ENCODE measurements at regions not wholly inside any gene's neighbourhood (a gene's known extent, or its start where the extent isn't known, plus 50 kb on each side); places are given as distances from the start of the nearest gene placed in this dataset.
A peak's percentile ranks its signal among the peaks of the same experiment; 100 is the strongest.

DNA sequence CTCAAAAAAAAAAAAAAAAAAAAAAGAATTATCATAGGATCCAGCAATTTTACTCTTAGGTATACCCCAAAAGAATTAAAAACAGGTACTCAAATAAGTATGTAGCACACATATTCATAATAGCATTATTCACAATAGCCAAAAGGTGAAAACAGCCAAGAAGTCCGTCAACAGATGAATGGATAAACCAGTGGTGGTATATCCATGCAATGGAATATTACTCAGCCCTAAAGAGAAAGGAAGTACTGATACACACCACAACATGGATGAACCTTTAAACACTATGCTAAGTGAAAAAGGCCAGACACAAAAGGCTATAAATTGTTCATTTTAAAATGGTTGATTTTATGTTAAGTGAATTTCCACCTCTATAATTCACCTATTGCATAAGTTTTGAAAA lies 804.8 kb upstream of the AUTS2 start:
- intact Hi-C loops (cut with DNase I), result no loop called here
- TF ChIP-seq, protein P1, sequence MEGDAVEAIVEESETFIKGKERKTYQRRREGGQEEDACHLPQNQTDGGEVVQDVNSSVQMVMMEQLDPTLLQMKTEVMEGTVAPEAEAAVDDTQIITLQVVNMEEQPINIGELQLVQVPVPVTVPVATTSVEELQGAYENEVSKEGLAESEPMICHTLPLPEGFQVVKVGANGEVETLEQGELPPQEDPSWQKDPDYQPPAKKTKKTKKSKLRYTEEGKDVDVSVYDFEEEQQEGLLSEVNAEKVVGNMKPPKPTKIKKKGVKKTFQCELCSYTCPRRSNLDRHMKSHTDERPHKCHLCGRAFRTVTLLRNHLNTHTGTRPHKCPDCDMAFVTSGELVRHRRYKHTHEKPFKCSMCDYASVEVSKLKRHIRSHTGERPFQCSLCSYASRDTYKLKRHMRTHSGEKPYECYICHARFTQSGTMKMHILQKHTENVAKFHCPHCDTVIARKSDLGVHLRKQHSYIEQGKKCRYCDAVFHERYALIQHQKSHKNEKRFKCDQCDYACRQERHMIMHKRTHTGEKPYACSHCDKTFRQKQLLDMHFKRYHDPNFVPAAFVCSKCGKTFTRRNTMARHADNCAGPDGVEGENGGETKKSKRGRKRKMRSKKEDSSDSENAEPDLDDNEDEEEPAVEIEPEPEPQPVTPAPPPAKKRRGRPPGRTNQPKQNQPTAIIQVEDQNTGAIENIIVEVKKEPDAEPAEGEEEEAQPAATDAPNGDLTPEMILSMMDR (IDR thresholded peaks at IDR 0.05; ENCODE audit: borderline replicate concordance, extremely low read depth, insufficient read depth), result no peak
- no peak overlapping the region for H3K27ac ChIP-seq (ENCODE audit: low read depth in 2 of 2, low read length in 2 of 2)
- FAIRE-seq (no peak), DNase-seq (no peak)
- no peak overlapping the region for H3K9ac ChIP-seq (ENCODE audit: low read length in 3 of 3)
- H3K9me3 ChIP-seq (ENCODE audit: control insufficient read depth in 2 of 3, insufficient read depth in 1 of 3, low read length in 3 of 3), result peaks cover 0 to 4% (median 0%) of the 10 kb centered on the region in 3 donors
- no peak overlapping the region for H3K4me3 ChIP-seq (ENCODE audit: low read length in 3 of 3)
- H3K4me1 ChIP-seq (ENCODE audit: control insufficient read depth in 2 of 3, insufficient read depth in 2 of 3, low read depth in 1 of 3, low read length in 3 of 3), result no peaks in the 10 kb centered on the region
- no peaks in the 10 kb centered on the region for H3K27me3 ChIP-seq (ENCODE audit: control insufficient read depth, insufficient read depth, low read length)
- no peaks in the 10 kb centered on the region for H3K36me3 ChIP-seq (ENCODE audit: control insufficient read depth in 2 of 3, insufficient read depth in 3 of 3, low read length in 3 of 3)

DNA sequence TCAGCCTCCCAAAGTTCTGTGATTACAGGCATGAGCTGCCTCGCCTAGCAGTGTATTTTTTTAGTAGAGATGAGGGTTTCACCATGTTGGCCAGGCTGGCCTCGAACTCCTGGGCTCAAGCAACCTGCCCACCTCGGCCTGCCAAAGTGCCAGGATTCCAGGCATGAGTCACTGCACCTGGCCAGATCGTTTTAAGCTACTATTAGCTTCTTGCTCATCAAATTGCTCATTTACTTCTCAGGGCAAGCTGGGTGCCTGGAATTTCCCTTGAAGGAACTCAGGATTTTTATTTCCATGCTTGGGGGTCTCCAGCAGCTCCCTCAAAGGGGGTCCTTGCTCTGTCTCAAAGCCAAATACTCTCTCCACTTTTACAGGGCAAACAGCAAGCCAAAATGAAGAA lies 798.0 kb upstream of the AUTS2 start:
- no peak overlapping the region for H3K27ac ChIP-seq (ENCODE audit: low read depth in 2 of 2, low read length in 2 of 2)
- TF ChIP-seq, protein P1 (IDR thresholded peaks at IDR 0.05; ENCODE audit: borderline replicate concordance, extremely low read depth, insufficient read depth), result no peak
- FAIRE-seq, result no peak

DNA sequence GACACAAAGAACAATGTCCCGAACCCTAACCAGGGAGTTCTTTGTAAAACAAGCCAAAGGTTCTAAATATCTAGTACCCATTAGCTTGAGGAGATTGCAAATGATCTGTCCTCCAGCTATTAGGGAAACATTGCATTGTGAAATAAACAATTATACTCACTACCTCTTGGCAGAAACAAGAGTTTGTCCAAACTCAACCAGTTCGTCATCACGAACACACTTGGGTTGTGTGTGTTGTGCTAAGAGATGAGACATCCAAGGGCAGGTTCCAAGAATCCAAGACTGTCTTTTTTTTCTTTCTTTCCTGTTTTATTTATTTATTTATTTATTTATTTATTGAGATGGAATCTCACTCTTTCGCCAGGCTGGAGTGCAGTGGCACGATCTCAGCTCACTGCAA lies 793.1 kb upstream of the AUTS2 start:
- H3K4me3 ChIP-seq (ENCODE audit: low read length in 3 of 3), result no peak overlapping the region
- intact Hi-C loops (cut with DNase I), result no loop called here
- no peaks in the 10 kb centered on the region for H3K36me3 ChIP-seq (ENCODE audit: control insufficient read depth in 2 of 3, insufficient read depth in 3 of 3, low read length in 3 of 3)
- peaks cover 0 to 2% (median 0%) of the 10 kb centered on the region in 3 donors for H3K9me3 ChIP-seq (ENCODE audit: control insufficient read depth in 2 of 3, insufficient read depth in 1 of 3, low read length in 3 of 3)
- H3K4me1 ChIP-seq (ENCODE audit: control insufficient read depth in 2 of 3, insufficient read depth in 2 of 3, low read depth in 1 of 3, low read length in 3 of 3), result no peaks in the 10 kb centered on the region
- no peaks in the 10 kb centered on the region for H3K27me3 ChIP-seq (ENCODE audit: control insufficient read depth, insufficient read depth, low read length)
- FAIRE-seq (no peak), DNase-seq (no peak)
- TF ChIP-seq, protein P1 (IDR thresholded peaks at IDR 0.05; ENCODE audit: borderline replicate concordance, extremely low read depth, insufficient read depth), result no peak
- no peak overlapping the region for H3K9ac ChIP-seq (ENCODE audit: low read length in 3 of 3)
- no peak overlapping the region for H3K27ac ChIP-seq (ENCODE audit: low read depth in 2 of 2, low read length in 2 of 2)

More for the DNA sequence above, 798.0 kb upstream of the AUTS2 start:
- Histone ChIP-seq H3K27me3 (ENCODE audit: control insufficient read depth, insufficient read depth, low read length) (no peaks in the 10 kb centered on the region), H3K4me1 (ENCODE audit: control insufficient read depth in 2 of 3, insufficient read depth in 2 of 3, low read depth in 1 of 3, low read length in 3 of 3) (no peaks in the 10 kb centered on the region), H3K4me3 (ENCODE audit: low read length in 3 of 3) (no peak overlapping the region), H3K9ac (ENCODE audit: low read length in 3 of 3) (no peak overlapping the region), H3K9me3 (ENCODE audit: control insufficient read depth in 2 of 3, insufficient read depth in 1 of 3, low read length in 3 of 3) (no peaks in the 10 kb centered on the region), H3K36me3 (ENCODE audit: control insufficient read depth in 2 of 3, insufficient read depth in 3 of 3, low read length in 3 of 3) (no peaks in the 10 kb centered on the region)
- intact Hi-C loops (cut with DNase I), result no loop called here
- peak in 1 of 5 donors; percentile 19 for DNase-seq

DNA sequence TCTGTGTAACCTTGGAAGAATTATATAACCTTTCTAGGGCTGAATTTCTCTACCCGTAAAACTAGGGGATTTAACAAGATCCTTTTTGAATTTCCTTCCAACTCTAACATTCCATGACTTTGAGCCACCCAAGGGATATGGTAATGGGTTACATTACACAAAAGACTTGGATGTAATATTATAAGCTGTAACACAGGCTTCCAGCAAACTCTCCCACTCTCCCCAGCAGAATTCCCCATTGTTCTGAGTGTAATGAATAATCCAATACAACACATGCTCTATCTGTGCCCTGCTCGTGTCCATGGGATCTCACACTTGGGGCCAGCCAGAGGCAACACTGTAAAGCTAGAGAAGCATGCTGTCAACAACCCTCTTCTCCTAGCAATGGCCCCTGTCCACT lies 790.6 kb upstream of the AUTS2 start:
- H3K27me3 ChIP-seq (ENCODE audit: control insufficient read depth, insufficient read depth, low read length), result no peaks in the 10 kb centered on the region
- FAIRE-seq, result no peak

More for the DNA sequence above, 790.6 kb upstream of the AUTS2 start:
- Histone ChIP-seq H3K9me3 (ENCODE audit: control insufficient read depth in 2 of 3, insufficient read depth in 1 of 3, low read length in 3 of 3) (peaks cover 0 to 2% (median 0%) of the 10 kb centered on the region in 3 donors), H3K4me3 (ENCODE audit: low read length in 3 of 3) (no peak overlapping the region), H3K4me1 (ENCODE audit: control insufficient read depth in 2 of 3, insufficient read depth in 2 of 3, low read depth in 1 of 3, low read length in 3 of 3) (no peaks in the 10 kb centered on the region), H3K27ac (ENCODE audit: low read depth in 2 of 2, low read length in 2 of 2) (no peak overlapping the region), H3K9ac (ENCODE audit: low read length in 3 of 3) (no peak overlapping the region), H3K36me3 (ENCODE audit: control insufficient read depth in 2 of 3, insufficient read depth in 3 of 3, low read length in 3 of 3) (no peaks in the 10 kb centered on the region)
- DNase-seq, result no peak
- TF ChIP-seq, protein P1 (IDR thresholded peaks at IDR 0.05; ENCODE audit: borderline replicate concordance, extremely low read depth, insufficient read depth), result no peak
- intact Hi-C loops (cut with DNase I), result no loop called here

All from kidney (tissue), 13 donors.